ENCODE measurements at regions not wholly inside any gene's neighbourhood (a gene's known extent, or its start where the extent isn't known, plus 50 kb on each side); places are given as distances from the start of the nearest gene placed in this dataset.

GRCh38 chr2:220129391-220129790 is 502.0 kb downstream of the SLC4A3 start:
- TF ChIP-seq, protein P1, sequence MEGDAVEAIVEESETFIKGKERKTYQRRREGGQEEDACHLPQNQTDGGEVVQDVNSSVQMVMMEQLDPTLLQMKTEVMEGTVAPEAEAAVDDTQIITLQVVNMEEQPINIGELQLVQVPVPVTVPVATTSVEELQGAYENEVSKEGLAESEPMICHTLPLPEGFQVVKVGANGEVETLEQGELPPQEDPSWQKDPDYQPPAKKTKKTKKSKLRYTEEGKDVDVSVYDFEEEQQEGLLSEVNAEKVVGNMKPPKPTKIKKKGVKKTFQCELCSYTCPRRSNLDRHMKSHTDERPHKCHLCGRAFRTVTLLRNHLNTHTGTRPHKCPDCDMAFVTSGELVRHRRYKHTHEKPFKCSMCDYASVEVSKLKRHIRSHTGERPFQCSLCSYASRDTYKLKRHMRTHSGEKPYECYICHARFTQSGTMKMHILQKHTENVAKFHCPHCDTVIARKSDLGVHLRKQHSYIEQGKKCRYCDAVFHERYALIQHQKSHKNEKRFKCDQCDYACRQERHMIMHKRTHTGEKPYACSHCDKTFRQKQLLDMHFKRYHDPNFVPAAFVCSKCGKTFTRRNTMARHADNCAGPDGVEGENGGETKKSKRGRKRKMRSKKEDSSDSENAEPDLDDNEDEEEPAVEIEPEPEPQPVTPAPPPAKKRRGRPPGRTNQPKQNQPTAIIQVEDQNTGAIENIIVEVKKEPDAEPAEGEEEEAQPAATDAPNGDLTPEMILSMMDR (IDR thresholded peaks at IDR 0.05 in 8 of 11, conservative IDR thresholded peaks at IDR 0.05 in 3 of 11) = no peak
- no peak for TF ChIP-seq POLR2A (IDR thresholded peaks at IDR 0.05)
